Activated CD4-positive, alpha-beta T cell treated with anti-CD3 and anti-CD28 coated beads, Interleukin-2, amount 10 ng/mL, durations not matched to agents 24 days and 14 days (primary cell): ENCODE measurements at regions not wholly inside any gene's neighbourhood (a gene's known extent, or its start where the extent isn't known, plus 50 kb on each side); places are given as distances from the start of the nearest gene placed in this dataset.

Experiments used
- DNase-seq: peaks from one replicate; pipeline ENCODE4 v3.0.0; 2022
- H3K27ac Mint-ChIP-seq: one replicate; pipeline ENCODE4 v1.8.0; 2022; ENCODE audit warnings: mild to moderate bottlenecking, mixed read lengths
- H3K27me3 Mint-ChIP-seq: one replicate; pipeline ENCODE4 v1.8.0; 2022; ENCODE audit warnings: mixed read lengths
- H3K36me3 Mint-ChIP-seq: one replicate; pipeline ENCODE4 v1.8.0; 2022; ENCODE audit warnings: low read depth, mild to moderate bottlenecking, mixed read lengths
- H3K4me1 Mint-ChIP-seq: one replicate; pipeline ENCODE4 v1.8.0; 2021; ENCODE audit warnings: mixed read lengths
- H3K4me3 Mint-ChIP-seq: one replicate; pipeline ENCODE4 v1.8.0; 2022; ENCODE audit warnings: mild to moderate bottlenecking, moderate library complexity, mixed read lengths
- H3K9me3 Mint-ChIP-seq: one replicate; pipeline ENCODE4 v1.8.0; 2021; ENCODE audit warnings: mixed read lengths
- intact Hi-C: fragments of 100-400 bp; cut with micrococcal nuclease; formaldehyde crosslinking; loops from one replicate; pipeline ENCODE4 v1.15.1; 2023

DNA sequence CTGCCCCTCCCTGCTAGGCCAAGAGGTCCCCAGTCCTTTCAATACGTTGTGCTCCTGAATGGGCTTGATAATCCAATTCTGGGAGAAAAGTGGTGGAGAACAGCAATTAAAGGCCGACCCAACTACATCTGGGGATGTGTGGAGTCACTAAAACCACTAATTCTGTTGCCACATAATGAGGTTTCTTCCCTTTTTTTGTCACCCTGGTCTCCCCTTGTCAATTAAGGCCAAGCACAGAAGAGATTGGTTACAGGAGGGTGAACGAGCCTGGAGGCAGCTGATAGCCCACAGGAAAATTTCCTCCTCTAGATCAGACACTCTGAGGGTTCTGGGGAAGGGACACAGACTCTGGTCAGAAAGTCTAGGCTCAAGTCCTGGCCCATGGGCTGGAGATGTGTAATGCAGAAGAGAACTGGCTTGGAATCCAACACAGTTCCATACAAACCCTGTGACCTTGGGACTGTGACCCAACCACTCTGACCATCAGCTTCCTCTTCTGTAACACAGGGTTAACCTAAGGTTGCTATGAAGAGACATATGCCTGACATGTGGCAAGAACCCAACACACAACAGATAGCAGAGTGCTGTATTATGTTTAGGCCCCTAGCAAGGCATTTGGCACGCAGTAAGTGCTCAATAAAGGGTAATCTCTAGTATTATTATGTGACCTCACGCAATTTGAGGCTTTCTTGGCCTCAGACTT lies 146.4 kb downstream of the CHST1 start:
- Mint-ChIP-seq H3K9me3 (peaks cover 6% of the 10 kb centered on the region), H3K36me3 (no peaks in the 10 kb centered on the region), H3K4me1 (no peaks in the 10 kb centered on the region), H3K27me3 (no peaks in the 10 kb centered on the region), H3K4me3 (no peak overlapping the region), H3K27ac (no peak overlapping the region)
- no peak for DNase-seq
- intact Hi-C loops, result no loop called here

DNA sequence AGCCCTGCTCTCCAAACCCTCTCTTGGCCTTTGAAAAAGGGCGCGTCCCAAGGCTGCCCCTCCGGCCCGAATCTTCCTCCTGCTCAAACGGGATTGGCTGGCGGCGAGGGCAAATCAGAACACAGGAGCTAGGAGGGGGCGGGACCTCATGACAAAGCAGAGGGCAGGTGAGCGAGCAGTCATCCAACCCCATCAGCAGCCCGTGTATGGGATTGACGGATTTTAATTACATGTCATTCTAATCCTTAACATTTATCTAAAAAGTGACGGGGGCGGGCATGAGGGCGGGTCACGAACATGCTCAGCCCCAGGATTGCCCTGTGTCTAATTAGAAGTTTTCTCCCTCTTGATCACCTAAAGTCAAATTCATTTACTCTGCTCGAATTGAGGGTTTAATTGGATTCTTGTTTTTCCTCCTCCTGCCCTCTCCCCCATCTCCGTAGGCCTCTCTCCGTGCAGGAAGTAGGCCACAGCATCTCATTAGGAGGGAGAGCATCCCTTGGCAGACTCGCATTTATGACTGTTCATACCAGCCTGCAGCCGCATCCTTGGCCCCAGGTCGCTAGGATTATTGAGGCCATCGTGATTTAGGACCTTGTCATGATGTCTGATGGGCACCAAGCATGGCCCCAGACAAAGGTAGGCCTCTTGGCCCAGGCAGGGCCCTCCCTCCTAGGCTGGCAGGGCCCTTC lies 147.1 kb downstream of the CHST1 start:
- H3K36me3 Mint-ChIP-seq, result no peaks in the 10 kb centered on the region
- intact Hi-C loops, result no loop called here
- no peak overlapping the region for H3K4me3 Mint-ChIP-seq
- H3K9me3 Mint-ChIP-seq, result peaks cover 6% of the 10 kb centered on the region
- no peaks in the 10 kb centered on the region for H3K27me3 Mint-ChIP-seq
- H3K27ac Mint-ChIP-seq, result no peak overlapping the region
- no peaks in the 10 kb centered on the region for H3K4me1 Mint-ChIP-seq
- no peak for DNase-seq

DNA sequence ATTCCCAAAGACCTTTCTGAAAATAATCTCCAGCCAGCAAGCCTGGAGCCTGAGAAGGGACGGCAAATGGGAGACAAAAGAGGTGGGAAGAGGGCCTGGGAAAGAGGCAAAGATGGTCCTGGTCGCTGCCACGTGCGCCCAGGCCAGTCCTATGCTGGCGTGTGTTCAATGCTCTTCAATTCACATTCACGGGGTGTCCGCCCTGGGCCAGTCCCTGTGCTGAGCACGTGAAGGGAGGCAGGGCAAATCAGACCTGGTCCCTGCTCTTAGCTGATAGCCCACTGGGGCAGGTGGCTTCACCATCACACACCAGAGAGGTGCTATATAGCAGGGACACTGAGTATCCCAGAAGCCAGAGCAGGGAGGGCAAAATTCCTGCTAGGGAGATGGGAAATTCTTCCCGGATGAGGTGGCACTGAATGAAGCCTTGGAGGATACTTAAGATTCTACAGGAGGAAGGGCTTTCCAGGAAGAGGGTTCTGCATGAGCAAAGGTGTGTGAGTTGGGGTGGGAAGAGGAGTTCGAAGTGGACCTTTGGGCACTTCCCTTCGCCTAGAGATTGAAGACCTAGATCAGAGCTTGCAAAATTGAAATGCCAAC lies 148.2 kb downstream of the CHST1 start:
- Mint-ChIP-seq H3K4me1 (no peaks in the 10 kb centered on the region), H3K36me3 (no peaks in the 10 kb centered on the region), H3K9me3 (peaks cover under 1% of the 10 kb centered on the region), H3K4me3 (no peak overlapping the region), H3K27me3 (no peaks in the 10 kb centered on the region), H3K27ac (no peak overlapping the region)
- no peak for DNase-seq
- intact Hi-C loops, result no loop called here

DNA sequence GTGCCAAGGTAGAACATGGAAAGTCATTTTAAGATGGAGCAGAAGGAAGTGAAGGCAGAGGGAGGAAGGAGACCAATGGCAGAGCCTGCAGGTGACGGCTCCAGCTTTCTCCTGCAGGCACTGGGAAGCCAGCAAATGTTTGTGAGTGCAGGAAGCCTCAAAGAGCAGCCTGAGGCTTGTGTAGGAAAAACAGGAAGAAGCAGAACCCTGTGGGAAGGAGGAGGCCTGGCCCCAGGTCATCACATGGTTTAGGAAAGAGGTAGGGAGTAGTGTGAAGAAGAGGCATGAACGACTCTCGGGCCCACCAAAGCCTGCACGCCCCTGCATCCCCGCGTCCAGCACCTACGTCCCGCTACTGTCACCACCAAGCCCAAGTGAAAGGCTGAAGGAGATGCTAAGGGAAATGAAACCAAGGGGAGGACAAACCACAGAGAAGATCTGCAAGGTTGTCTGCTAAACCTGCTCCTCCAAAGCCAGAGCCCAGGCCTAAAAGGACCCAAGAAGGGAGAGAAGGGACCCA lies 151.5 kb downstream of the CHST1 start:
- H3K4me3 Mint-ChIP-seq, result no peak overlapping the region
- no peaks in the 10 kb centered on the region for H3K4me1 Mint-ChIP-seq
- peaks cover 1% of the 10 kb centered on the region for H3K27me3 Mint-ChIP-seq
- no peak overlapping the region for H3K27ac Mint-ChIP-seq
- no peaks in the 10 kb centered on the region for H3K36me3 Mint-ChIP-seq
- no peaks in the 10 kb centered on the region for H3K9me3 Mint-ChIP-seq
- intact Hi-C loops, result no loop called here
- no peak for DNase-seq

DNA sequence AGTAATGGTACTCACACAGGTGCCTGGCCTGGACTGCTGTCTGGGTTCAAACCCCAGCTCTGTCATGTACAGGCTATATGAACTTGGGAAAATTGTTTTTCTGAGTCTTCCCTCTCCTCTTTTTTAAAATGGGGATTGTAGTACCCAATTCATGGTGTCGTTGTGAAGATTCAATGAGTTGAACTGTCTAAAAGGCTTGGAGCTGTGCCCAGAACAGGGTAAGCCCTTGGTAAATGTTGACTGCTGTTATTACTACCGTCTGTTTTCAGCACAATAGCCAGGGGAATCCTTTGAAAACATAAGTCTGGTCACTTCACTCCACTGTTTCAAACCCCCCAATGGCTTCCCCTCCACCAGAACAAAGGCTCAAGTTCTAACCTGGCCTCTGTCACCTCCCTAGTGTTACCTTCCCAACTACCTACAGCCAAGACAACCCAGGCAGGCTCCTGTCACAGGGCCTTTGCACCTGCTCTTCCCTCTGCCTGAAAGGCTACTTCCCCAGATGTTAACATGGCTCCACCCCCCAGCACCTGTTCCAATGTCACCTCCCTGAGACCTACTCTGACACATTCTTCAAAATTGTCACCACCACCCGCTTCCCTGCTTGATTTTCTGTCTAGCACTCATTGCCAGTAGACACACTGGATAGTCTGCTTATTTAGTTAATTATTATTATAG lies 152.8 kb downstream of the CHST1 start:
- no peak for DNase-seq
- Mint-ChIP-seq H3K9me3 (no peaks in the 10 kb centered on the region), H3K4me3 (no peak overlapping the region), H3K27me3 (peaks cover 1% of the 10 kb centered on the region), H3K4me1 (no peaks in the 10 kb centered on the region), H3K36me3 (no peaks in the 10 kb centered on the region), H3K27ac (no peak overlapping the region)
- intact Hi-C loops, result no loop called here

DNA sequence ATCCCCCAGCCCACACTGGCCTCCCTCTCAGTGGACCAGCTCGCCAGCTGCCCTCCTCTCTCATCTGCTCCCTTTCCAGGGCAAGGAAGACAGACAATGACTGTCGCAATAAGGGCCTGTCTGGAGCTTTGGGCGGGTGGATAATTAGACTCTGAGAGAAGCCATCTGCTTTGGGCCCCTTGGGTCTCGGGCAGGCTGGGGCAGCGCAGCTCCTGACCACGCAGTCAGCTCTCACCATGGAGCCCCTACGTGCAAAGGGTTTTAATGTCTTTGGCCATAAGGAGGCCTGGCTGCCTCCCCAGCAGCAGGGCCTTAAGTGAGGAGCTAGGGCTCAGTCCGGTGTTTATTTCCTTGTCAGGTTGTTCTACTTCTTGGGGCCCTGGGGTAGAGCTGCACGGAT lies 153.9 kb downstream of the CHST1 start:
- no peak for DNase-seq
- intact Hi-C loops, result no loop called here
- no peaks in the 10 kb centered on the region for H3K9me3 Mint-ChIP-seq
- no peaks in the 10 kb centered on the region for H3K4me1 Mint-ChIP-seq
- no peaks in the 10 kb centered on the region for H3K36me3 Mint-ChIP-seq
- H3K27ac Mint-ChIP-seq, result no peak overlapping the region
- no peak overlapping the region for H3K4me3 Mint-ChIP-seq
- H3K27me3 Mint-ChIP-seq, result peaks cover 1% of the 10 kb centered on the region

DNA sequence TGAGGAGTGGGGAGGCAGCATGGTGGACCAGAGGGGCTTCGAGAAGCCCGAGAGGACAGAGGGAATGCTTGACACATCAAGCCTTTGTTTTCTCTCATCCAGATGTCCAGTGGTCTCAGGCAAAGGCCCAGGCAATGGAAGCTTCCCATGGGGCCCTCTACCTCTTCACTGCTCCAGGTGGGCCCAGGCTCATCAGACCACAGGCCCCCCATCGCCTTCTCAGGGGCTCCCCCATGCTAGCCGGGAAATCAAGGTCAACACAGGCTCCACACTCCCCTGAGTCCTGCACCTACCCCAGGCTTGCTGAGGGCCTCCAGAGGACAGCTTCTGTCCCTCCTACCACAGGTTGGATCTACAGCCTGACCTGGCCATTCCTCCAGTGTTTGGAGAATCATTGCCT lies 157.5 kb downstream of the CHST1 start:
- intact Hi-C loops, result no loop called here
- no peaks in the 10 kb centered on the region for H3K4me1 Mint-ChIP-seq
- no peaks in the 10 kb centered on the region for H3K9me3 Mint-ChIP-seq
- H3K36me3 Mint-ChIP-seq, result no peaks in the 10 kb centered on the region
- H3K27ac Mint-ChIP-seq, result no peak overlapping the region
- peaks cover 3% of the 10 kb centered on the region for H3K27me3 Mint-ChIP-seq
- H3K4me3 Mint-ChIP-seq, result no peak overlapping the region
- DNase-seq, result no peak

DNA sequence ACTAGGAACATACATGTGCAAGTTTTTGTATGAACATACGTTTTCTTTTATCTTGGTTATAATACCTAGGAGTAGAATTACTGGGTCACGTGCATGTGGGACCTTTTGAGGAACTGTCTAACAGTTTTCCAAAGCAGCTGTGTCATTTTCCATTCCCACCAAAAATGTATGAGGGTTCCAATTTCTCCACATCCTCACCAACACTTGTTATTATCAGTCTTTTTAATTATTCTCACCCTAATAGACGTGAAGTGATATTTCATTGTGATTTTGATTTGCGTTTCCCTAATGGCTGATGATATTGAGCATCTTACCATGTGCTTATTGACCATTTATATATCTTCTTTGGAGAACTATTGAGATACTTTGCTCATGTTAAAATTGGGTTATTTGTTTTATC lies 162.1 kb downstream of the CHST1 start:
- Mint-ChIP-seq H3K27me3 (peaks cover 8% of the 10 kb centered on the region), H3K9me3 (no peaks in the 10 kb centered on the region), H3K36me3 (no peaks in the 10 kb centered on the region), H3K27ac (no peak overlapping the region), H3K4me1 (no peaks in the 10 kb centered on the region), H3K4me3 (no peak overlapping the region)
- no peak for DNase-seq
- intact Hi-C loops, result no loop called here

DNA sequence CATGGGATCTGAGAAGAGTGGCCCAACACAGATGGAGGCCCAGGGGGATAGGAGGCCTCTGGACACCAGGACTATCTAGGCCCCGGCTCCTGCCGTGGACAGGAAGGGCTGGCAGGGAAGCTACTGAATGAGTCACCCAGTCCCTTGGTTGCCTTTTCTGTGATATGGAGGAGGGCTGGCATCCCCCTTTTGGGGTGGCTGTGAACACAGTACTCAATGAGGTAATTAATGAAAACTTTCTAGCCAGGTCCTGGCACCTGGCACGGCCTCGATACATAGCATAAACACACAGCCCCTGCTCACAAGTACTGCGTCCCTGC lies 163.2 kb downstream of the CHST1 start:
- Mint-ChIP-seq H3K4me3 (no peak overlapping the region), H3K36me3 (no peaks in the 10 kb centered on the region), H3K9me3 (no peaks in the 10 kb centered on the region), H3K27ac (no peak overlapping the region), H3K27me3 (peaks cover 16% of the 10 kb centered on the region), H3K4me1 (no peaks in the 10 kb centered on the region)
- no peak for DNase-seq
- intact Hi-C loops, result no loop called here

DNA sequence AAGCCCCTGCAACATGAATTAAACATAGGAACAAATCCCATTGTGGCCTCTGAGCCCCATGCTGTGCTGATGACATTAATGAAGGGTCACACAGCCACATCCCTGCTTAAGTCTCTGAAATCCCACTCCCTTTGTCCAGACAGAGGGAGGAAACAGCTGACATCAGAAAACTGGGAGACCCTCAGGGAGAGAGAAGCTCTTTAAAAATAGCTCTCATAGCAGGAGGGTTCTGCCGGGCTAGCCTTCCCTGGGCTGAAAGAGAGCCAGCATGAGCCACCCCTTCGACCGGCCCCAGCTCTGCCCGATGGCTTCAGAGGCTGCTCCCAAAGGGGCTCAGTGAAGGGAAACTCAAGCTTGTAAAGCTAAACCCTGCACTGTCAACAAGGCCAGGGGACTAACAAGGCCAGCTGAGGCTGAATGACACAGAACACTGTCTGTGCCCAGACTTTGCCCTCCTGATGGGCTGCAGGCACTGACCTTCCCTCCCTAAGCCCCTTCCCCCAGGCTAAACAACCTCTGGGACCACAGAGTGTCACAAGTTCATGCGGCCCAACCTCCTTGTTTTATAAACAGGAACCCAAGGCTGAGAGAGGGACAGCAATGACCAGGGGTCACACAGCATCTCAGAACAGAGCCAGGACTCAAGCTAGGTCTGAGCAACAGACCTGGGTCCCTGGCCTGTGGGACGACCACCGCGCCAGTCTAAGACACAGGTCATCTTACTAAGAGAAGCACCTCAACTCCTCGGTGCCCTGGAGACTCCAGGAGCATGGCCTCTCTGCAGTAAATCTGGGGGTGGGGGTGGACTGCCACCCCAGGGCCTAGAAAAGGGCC lies 163.8 kb downstream of the CHST1 start:
- Mint-ChIP-seq H3K27ac (no peak overlapping the region), H3K9me3 (no peaks in the 10 kb centered on the region), H3K4me1 (no peaks in the 10 kb centered on the region), H3K4me3 (no peak overlapping the region), H3K36me3 (no peaks in the 10 kb centered on the region), H3K27me3 (peaks cover 17% of the 10 kb centered on the region)
- no peak for DNase-seq
- intact Hi-C loops, result no loop called here

DNA sequence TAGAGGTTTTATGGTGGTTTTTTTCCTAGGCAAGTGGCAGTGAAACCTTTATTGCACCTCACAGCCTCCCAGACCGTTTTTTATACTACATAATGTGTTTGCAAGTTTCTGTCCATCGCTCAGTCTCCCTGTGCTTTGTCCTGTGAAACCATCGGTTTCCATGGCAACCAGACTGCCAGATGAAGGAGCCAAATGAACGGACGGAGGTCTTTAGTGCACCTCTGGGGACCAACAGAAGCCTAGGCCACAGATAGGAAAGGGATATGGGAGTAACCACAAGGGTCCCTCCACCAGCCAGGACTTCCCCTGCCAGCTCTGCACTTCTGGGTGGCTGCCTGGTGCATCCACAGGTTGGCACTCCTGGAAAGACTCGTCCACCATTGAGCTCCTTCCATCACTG lies 165.0 kb downstream of the CHST1 start:
- intact Hi-C loops, result no loop called here
- H3K36me3 Mint-ChIP-seq, result no peaks in the 10 kb centered on the region
- H3K4me3 Mint-ChIP-seq, result no peak overlapping the region
- H3K9me3 Mint-ChIP-seq, result no peaks in the 10 kb centered on the region
- H3K4me1 Mint-ChIP-seq, result no peaks in the 10 kb centered on the region
- no peak overlapping the region for H3K27ac Mint-ChIP-seq
- DNase-seq, result no peak
- peaks cover 18% of the 10 kb centered on the region for H3K27me3 Mint-ChIP-seq

DNA sequence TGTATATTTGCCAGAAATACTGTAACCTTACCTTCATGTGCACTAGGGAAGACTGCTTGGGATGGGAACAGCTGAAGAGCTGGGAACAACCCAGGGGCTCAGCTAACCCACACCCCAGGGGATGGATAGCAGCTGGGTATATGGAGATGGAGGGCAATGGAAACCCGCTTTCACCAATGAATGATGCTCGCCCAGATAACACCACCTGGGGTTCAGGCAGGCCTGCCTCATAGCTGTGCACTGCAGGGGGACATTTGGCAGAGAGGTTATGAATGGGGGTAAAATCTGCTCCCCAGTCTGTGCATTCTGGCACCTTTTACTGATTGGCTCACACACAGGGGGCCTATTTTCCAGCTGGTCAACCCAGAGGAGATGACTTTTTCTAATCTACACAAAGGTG lies 170.7 kb downstream of the CHST1 start:
- Mint-ChIP-seq H3K36me3 (no peaks in the 10 kb centered on the region), H3K9me3 (no peaks in the 10 kb centered on the region), H3K4me1 (no peaks in the 10 kb centered on the region), H3K27ac (no peak overlapping the region), H3K4me3 (no peak overlapping the region), H3K27me3 (peaks cover 18% of the 10 kb centered on the region)
- DNase-seq, result no peak
- intact Hi-C loops, result no loop called here

DNA sequence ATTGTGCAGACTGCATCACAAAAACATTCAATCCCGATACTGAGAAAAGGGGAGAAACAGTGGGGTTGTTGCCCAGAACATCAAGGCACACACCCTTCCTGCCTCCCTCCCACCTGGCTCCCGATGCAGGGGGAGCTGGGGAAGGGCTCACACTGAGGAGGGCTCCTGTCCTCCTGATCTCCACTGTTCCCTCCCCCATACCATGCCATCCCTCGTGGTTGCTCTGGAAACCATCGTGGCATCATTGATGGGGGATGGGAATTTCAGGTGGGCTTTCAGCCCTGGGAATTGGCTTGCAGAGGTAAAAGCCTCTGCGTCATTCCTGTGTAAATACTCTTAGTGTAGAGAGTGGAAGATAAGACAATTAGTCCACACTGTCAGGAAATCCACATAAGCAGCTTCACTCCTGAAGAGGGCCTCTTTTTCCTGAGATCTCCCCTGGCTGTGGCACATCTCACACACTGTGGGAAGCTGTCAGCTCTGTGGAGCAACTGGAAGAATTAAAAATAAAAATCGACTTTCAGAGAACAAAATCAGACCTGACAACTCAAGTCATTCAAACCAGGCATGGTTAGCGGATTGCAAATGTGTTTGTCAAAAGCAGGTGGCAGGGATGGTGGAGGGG lies 176.0 kb downstream of the CHST1 start:
- Mint-ChIP-seq H3K4me1 (no peaks in the 10 kb centered on the region), H3K36me3 (no peaks in the 10 kb centered on the region), H3K27ac (no peak overlapping the region), H3K9me3 (no peaks in the 10 kb centered on the region), H3K27me3 (peaks cover 2% of the 10 kb centered on the region), H3K4me3 (no peak overlapping the region)
- no peak for DNase-seq
- intact Hi-C loops, result no loop called here
